HG03378 (cell line): ENCODE measurements at regions not wholly inside any gene's neighbourhood (a gene's known extent, or its start where the extent isn't known, plus 50 kb on each side); places are given as distances from the start of the nearest gene placed in this dataset.

Source experiments
- ATAC-seq: cut with Tn5 transposase; IDR thresholded peaks from one replicate; pipeline ENCODE4 v1.9.1; 2021; ENCODE audit warnings: mild to moderate bottlenecking, moderate library complexity; ENCODE audit not compliant: unreplicated experiment

- no peak for ATAC-seq
Measured at GRCh38 chr1:95427525-95427924, 193.5 kb downstream of the RWDD3 start.

DNA sequence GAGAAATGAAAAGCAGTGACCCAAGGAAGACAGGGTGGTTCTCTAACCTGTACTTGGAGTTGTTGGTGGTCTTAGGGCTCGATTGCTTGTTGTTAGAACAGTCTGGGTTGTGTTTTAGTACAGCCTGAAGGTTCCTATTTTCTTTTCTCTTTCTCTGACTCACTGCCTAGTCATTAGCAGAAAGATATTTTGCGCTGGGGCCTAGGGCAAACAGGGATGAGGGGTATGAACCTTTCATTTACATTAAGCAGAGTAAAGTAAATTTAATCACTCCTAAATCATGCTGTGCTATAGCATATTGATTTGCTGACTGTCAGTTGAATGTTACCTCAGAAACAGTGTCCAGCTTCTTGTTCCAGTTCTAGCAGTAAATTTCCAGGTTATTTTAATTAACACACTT lies 197.2 kb downstream of the RWDD3 start:
- ATAC-seq, result no peak

DNA sequence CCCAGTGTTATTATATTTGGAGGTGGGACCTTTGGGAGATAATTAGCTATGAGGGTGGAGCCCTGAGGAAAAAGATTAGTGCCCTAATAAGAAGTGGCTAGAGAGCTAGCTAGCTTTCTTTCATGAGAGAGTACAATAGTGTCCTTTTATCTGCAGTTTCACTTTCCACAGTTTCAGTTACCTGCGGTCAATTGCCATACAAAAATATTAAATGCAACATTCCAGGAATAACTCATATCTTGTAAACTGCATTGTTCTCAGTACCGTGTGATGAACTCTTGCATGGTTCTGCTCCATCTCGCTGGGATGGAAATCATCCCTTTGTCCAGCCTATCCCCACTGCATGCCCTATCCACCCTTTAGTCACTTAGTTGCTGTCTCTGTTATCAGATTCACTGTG lies 201.6 kb downstream of the RWDD3 start:
- ATAC-seq, result no peak

DNA sequence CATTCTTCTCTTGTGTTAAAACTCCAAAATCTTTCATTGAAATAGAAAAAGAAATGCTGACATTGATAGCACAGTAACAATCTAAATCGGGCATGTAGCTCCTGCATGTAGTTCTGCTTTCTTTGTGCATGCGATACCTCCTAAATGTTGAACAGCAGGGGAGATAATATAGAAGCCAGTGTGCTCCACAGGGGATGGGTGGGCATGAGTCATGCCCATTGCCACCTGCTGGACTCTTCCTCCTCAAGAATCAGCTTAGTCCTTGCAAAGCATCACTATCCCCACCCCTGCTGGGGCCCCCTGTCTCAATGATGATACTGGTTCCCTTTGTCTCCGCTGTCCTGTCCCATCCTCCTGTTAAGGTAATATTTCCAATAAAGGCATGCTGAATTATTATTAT lies 203.0 kb downstream of the RWDD3 start:
- no peak for ATAC-seq

- ATAC-seq, result no peak
Measured at GRCh38 chr1:95437781-95438180, 203.8 kb downstream of the RWDD3 start.

DNA sequence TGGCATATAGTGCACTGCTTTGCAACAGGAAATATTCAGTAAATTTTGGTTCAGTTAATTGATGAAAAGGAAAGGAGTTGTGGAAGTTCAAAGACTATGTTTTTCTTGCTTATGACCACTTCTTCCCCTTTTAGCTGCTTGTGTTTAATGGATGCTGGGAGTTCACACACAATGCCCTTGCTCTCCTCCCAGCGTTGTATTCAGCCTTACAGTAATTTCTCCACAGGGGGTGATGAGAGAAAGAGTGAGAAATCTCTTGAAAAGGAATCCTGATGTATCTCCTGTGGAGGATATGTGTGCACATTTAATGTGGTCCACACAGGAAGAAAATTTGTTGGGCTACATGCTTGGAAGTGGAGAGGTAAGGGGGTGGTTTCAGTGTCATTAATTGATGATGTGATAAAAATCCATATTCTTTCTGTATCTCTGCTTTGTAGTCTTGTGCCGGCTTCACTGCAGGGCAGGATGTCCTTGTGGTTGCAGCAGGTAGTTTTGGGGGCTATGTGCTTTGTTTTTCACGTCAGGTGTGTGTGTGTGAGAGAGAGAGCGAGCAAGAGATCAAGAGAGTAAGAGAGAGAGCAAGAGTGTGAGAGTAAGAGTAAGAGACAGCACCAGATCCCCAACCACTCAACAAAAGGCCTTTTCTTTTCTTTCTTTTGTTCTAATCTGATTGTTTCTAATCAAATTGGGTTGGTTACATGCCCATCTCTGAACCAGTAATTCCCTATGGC lies 204.4 kb downstream of the RWDD3 start:
- no peak for ATAC-seq

- ATAC-seq, result no peak
Measured at GRCh38 chr1:95440511-95440910, 206.5 kb downstream of the RWDD3 start.

GRCh38 chr1:95449516-95449915 lies 215.5 kb downstream of the RWDD3 start:
- no peak for ATAC-seq

DNA sequence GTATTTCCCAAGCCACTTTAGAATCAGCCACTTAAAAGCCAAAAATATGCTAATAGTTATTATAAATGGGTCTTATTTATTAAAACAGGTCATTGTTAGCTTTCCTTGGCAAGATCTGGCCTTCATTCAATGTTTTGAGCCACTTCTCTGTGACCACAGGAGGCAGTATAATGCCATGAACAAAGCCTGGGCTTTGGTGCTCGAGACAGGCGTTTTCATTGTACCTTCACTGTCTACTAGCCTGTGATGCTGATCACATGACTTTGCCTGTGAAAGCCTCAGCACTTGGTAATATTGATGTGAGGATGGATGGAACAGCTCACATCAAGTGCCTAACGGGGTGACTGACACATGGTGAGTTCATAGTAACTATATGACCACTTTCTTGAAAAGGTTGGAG lies 217.0 kb downstream of the RWDD3 start:
- no peak for ATAC-seq

- ATAC-seq, result no peak
Measured at GRCh38 chr1:95451904-95452303, 217.9 kb downstream of the RWDD3 start.

DNA sequence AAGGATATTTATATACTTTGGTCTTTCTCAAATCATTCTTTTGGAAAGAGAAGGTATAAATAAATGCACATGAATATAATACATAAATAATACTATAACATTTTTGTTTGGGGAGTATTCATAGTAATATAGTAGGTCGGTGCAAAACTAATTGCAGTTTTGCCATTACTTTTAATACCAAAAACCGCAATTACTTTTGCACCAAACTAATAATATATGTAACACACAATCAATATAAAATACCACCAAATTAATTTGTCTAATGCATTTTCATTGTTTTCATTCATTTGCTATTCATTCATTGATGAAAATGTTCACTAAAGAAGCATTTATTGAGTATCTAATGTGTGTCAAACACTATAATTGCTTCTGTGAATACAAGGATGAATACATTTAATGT lies 219.0 kb downstream of the RWDD3 start:
- no peak for ATAC-seq

DNA sequence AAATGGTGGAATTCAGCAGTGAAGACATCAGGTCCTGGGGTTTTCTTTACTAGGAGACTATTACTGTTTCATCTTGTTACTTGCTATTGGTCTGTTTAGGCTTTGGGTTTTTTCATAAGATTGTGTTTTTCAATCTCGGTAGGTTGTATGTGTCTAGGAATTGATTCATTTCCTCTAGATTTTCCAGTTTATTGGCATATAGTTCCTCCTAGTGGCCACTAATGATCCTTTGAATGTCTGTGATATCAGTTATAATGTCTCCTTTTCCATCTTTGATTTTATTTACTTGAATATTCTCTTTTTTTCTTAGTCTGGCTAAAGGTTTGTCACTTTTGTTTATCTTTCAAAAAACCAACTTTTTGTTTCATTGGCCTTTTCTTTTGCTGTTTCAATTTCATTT lies 233.0 kb downstream of the RWDD3 start:
- ATAC-seq, result no peak

GRCh38 chr1:95475686-95476457 lies 241.9 kb downstream of the RWDD3 start:
- no peak for ATAC-seq

DNA sequence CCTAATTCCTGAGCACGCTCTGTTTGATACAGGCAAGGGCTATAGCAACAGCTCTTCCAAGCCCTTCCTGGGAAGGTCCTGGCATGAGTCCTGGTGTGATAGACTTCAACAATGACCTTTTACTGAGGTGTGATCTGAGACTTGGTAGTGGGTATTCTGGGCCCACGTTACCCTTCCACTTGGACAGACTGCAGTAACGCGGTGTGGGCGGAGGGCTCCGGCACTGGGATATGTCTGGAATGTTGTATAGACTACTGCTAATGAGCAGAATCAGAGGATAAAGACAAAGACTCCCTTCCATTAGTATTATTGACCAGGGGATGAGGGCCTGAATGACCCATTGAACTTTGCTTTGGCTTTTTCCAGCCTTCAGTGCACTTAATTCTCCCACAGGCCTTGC lies 262.3 kb downstream of the RWDD3 start:
- ATAC-seq, result no peak

DNA sequence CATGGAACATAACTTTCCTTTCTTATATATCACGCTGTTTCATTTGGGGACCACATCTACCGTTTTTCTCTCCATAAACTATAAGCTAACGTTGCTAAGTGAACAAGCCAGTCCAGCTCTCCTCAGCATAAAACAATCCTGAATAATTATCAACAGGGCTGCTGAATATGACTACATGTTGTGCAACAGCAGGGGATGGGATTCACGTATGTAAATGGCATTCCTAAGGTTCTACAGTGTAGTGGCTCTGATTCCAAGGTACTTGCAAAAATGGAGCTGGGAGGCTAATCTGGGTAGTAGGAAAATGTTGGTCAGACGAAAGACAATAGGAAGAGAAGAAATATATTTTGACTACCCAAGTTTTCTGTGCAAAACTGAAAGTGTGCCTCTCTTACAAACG lies 262.8 kb downstream of the RWDD3 start:
- ATAC-seq, result no peak

- ATAC-seq, result no peak
Measured at GRCh38 chr1:95497566-95497965, 263.6 kb downstream of the RWDD3 start.

- ATAC-seq, result no peak
Measured at GRCh38 chr1:95503278-95504030, 269.4 kb downstream of the RWDD3 start.

DNA sequence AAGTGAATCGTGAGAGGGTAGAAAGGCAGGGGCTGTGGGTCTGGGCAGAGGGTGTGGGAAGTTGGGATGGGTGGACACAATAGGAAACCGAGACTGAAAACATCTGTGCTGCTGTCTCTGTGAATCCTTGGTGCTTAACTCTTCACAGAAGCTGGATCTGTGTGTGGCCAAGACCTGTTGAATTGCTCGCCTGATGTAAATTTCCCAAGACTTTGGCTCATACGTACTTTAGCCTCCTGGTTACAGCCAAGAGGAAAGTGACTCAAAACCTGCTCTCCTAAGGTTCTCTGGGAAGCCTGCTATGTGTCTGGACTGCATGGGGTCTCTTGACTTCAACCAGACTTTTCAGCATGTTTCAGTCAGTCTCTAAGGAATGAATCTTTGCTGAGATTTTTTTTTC lies 270.3 kb downstream of the RWDD3 start:
- ATAC-seq, result no peak

DNA sequence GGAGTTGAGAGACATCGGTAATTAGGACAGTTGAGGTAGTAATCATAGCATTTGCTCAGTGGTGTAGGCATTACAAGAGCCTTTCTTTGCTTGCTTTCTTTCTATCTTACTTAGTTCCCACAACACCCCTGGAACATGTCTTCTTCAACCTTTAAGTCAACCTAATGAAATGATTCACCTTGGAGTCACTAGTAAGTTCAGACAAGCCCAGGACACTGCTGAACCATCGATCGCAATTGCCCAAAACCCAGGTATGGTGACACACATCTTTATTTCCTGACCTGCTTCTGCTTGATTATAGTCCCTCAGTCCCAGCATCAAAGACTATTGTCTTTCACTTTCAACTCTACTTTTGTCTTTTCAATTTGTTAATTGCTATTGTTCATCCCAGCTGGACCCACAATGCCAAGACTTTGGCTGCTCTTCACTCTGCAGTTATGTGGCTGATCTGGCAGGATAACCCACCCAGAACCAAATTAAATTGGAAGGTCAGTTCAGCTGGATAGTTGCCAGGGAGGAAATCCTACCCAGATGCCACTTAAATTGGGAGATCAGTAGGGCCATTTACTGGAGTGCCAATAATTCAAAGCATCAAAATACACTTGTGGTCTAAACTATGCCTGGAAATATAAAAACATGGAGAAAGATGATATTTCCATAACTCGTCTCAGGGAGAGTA lies 272.9 kb downstream of the RWDD3 start:
- no peak for ATAC-seq

GRCh38 chr1:95509989-95510388 lies 276.0 kb downstream of the RWDD3 start:
- no peak for ATAC-seq

- ATAC-seq, result no peak
Measured at GRCh38 chr1:95512925-95513324, 278.9 kb downstream of the RWDD3 start.
